GM21723 (cell line): ENCODE measurements at regions not wholly inside any gene's neighbourhood (a gene's known extent, or its start where the extent isn't known, plus 50 kb on each side); places are given as distances from the start of the nearest gene placed in this dataset.

ENCODE experiments used
- ATAC-seq: cut with Tn5 transposase; IDR thresholded peaks from one replicate; pipeline ENCODE4 v1.9.1; 2021; ENCODE audit warnings: mild to moderate bottlenecking, moderate library complexity; ENCODE audit not compliant: unreplicated experiment

DNA sequence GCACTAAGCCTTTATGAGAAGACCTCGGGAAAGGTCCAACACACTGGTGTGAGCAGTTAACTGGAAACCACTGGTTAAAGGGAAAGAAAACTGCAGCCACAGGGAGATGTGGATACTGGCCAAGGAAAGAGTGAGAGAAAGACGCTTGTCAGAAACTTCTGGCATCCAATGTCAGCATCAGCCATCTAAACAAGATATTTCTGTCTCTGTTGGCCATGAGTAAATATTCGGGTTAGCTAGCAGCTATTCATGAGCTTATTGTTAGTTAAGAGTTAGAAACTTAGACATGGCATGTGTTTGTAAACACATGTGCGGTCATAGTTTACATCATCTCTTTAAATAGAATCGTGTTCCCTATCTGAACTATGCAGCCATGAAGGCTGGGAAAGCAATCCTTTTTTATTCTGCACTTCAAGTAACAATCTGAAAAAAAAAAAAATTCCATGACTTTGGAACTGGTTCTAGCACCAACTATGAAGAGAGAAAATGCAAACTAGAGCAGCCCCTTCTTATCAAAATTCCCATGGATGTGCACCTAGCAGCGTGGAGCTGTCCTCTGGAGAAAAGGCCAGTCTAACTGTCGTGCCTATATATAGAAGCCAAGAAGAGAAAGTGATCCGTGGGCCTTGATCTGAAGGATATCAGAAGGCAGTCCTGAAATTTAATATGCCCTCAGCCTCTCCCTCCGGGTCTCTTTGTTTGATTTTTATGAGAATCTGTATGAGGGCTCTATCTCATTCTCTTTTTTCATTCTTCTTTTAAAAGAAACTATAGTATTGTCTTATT, 84.0 kb upstream of the RFX8 start:
- ATAC-seq = no peak

DNA sequence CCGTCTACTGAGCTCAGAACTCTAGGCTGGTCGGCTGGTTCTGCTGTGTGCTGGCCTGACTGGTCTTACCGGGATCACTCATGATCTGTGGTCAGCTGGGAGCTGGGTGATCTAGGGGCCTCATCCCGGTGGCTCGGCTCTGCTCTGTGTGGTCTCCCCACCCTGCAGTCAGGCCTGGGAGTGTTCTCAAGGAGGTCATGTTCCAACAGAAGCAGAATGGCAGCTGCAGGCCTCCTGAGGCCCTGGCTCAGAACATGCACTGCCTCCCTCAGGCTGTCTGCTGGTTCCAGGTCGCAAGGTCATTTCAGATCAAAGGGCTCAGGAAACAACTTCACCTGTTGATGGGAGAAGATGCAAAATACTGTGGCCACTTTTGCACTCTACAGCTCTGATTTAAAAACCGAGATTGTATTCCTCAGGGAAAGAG, 81.1 kb upstream of the RFX8 start:
- ATAC-seq = no peak

DNA sequence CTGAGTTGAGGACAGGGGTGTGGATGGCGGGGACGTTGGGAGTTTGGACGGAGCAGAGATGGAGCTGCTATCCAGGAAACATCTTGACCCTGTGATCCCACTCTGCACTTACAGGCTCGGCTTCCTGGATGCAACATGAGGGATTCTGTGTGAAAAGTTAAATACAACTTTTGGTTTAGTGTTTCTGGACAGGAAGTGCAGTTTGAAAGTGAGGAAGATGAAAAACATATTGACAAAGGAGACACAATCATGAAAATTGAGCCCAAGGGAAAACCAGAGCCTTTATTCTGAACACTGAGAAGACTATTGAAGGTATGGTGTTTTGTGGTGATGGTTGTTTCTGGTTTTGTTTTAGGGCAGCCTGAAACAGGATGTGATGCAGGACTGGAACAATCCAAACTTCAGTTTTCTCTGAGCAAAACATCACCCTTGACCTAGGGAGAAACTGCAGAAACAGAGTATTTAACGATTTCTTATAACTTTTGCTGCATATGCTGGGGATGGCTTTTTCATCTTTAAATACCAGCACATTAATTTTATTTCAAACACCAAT, 76.5 kb upstream of the RFX8 start:
- ATAC-seq = no peak

DNA sequence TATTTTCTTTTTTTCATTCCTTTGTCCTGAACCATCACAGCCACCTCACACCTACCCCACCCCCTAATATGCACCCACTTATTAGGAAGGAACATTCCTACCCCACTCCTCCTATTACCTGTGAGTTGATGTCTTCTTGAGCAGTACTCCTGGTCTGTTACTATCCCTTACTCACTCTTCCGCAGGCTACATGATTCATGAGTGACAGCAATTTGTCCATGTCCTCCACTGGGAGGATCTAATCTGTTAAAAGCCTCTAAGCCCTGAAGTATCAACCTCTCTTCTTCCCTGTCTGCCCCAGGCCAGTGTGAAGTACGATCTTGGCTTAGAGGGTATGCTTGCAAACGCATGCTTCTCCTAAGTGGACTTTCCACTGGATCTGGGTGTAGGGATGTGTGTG, 75.6 kb upstream of the RFX8 start:
- no peak for ATAC-seq

DNA sequence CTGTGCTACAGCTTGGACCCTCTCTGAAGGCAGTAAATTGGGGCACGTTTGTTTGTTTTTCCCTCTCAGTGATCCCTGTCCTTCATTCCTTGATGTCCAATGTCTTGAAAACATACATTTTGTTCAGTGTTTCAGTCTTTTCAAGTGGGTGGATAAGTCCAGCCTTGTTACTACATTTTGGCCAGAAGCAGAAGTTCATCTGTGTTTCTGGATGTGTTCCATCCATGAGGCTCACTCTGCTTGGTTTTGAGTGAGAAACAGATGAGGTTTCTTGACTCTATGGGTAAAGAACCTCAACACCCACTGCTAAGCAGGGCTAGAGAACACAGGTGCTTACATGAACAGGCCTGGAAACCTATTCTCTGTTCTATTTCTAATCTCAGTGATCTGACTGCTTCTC, 74.5 kb upstream of the RFX8 start:
- ATAC-seq = no peak

DNA sequence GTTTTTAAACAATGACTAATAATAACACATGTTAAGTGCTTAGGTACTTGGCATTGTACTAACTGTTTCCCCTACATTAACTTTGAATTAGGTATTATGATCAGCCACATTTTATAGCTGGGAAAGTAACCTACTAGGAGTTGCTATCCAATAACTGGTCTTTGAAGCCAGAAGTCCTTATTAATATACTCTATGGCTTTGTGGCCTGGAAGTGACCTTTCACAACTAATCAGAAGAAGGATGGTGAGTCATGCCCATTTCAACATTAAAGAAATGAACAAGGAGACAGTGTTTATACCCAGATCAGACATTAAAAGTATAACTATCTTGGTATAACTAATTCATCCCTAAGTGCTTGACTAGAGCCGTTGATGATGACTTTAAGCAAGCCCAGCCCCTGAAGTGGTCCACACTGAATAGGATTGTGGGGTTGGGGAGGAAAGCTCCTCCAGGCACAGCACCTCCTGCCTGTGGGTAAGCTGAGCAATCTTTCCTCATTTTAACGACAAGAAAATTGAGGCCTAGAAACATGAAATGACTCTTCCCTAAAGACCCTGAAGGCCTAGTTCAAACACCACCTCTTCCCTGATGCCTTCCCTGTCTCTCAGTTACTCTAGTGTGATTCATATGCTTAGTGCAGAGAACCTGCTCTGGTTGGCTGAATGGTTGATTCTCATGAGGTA, 71.6 kb upstream of the RFX8 start:
- ATAC-seq = no peak

DNA sequence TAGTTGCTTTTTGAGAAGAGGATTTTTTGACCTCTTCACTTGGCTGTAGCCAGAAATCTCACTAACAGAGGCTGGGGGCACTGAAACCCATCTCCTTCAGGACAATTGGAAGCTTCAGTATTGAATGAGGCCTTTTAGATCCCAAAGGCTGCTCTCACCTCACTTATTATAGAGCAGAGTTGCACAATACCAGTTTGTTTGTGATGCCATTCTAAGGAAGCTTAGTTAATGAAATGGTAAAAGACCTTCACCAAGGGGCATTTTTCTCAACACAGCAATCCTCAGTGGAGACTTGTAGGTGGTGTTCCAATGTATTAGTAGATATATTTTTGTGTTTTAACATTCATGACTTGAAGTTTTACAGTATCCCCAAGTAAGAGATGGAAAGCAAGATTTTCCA, 71.0 kb upstream of the RFX8 start:
- ATAC-seq = no peak

DNA sequence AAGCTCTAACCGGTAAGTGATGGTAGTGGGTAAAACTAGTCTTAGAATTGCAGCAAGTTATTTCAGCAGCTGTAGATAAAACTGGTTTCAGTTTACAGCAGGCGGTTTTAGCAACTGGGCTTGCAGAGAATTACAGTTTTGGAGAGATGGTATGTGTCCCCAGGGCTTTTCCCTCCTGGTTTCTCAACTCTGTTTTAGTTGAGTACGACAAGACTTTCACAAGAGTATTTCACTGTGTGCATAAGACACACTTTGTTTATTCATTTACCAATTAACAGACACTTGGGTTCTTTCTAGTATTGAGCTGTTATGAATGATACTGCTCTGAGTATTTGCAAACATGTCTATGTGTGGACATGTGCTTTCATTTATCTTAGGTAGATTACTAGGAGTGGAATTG, 65.6 kb upstream of the RFX8 start:
- no peak for ATAC-seq

DNA sequence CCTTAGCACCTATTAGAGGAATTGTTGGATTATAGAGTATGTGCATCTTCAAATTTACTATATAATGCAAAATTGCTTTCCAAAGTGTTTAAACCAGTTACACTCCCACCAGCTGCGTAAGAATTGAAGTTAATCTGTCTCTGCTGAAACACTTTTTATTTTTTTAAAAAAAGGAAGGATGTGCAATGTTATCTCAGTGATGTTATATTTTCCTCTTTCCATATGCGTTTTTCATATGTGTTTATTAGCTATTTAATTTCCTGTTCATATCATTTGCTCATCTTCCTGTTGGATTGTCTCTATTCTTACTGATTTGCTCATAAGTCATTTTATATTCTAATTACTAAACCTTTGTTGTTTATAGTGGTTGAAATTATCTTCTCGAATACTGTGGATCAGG, 63.2 kb upstream of the RFX8 start:
- no peak for ATAC-seq

DNA sequence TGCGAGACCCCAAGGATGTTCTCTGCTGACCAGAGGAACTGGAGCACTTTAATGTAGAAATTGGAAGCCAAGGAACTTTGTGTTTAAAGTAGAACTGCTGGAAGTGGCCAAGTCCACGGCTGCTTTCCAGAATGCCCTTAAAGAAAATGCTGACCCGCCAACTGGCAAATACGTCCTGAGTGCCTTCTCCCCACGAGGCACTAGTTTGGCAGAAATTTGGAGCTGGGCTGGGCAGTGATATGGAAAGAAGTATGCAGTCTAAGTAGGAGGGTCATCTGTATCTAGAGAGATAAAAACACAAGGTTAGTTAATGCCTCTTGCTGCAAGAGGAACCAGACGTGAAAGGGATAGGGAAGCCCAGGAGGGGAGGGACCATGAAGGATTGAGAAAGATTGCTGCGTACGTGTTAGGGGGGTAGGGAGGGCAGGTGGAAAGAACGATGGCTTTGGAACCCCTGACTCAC, 59.3 kb upstream of the RFX8 start:
- ATAC-seq = no peak

DNA sequence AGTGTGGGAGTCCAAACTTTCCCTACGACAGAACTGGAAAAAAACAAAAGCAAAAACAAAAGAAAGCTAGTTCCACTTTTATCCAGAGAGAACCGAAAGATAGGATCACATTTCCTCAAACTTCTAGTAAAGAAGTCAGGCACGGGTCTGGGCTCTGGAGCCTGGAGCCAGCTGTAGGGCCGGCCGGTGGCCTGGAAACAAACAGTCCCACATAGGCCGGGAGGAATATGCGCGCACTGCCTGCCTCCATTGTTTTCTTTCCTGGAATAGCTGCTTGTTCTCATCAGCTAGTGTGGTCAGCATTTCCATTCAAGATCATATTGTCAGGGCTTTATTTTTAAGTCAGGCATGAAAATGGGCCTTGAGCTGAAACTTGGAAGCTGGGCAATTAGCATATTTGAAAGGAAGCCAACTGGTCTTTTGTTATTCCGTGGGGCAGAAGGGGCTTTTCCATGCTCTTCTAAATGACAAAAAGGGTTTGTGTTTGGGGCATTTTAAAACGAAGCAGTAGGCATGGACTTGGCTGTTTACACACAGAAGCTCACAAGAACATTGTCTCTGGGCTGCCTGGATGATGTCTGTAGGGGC, 58.7 kb upstream of the RFX8 start:
- no peak for ATAC-seq

DNA sequence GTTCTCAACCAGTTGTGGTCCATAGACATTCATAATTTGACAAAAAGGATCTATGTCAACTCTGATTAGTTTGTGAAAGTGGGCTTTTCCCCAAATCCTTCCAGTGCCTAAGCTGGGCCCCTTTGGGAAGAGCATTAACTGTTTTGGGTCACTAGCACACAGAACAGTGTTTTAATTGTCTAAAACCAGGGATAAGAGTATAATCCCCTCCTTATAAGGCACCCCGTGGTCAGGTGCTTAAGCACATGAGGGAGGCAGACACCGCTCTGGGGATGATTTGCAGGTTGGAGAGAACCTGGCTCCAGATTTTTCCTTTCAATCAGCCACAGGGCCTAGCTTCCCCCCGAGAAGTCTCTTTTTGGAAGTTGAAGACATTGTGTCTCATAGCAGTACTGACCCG, 53.6 kb upstream of the RFX8 start:
- no peak for ATAC-seq

DNA sequence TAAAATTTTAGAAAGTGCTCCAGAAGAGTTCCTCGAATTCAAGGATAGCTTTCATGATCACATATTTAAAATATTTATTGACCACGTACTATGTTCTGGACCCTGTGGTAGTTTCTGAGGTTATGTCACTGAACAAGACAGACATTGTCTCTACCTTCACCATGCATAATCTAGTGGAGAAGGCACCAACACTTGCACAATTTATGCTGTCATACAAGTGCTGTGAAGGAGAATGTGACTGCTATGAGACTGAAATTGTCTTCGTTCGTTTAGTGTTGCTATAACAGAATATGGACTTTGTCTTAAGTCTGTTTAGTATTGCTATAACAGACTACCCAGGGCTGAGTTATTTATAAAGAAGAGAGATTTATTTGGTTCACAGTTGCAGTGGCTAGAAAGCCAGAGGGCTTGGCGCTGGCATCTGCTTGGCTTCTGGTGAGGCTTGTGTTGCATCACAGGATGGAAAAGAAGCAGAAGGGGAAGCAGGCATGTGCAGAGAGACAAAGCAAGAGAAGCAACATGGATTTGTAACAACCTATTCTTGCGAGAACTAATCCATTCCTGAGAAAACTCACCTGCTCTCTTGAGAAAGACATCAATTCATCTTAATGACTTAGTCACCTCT, 50.0 kb upstream of the RFX8 start:
- ATAC-seq = no peak
